ENCODE measurements at regions not wholly inside any gene's neighbourhood (a gene's known extent, or its start where the extent isn't known, plus 50 kb on each side); places are given as distances from the start of the nearest gene placed in this dataset.

- DNase-seq = no peak
Observed at GRCh38 chr7:130881091-130881798, 147.2 kb upstream of the KLF14 start.

- no peak for DNase-seq
Observed at GRCh38 chr7:130881799-130882141, 147.8 kb upstream of the KLF14 start.

- DNase-seq = no peak
Observed at GRCh38 chr7:130882396-130882795, 148.4 kb upstream of the KLF14 start.

- DNase-seq = no peak
Observed at GRCh38 chr7:130883928-130884327, 149.9 kb upstream of the KLF14 start.

GRCh38 chr7:130884437-130885417 lies 150.7 kb upstream of the KLF14 start:
- no peak for DNase-seq

GRCh38 chr7:130886438-130887135 lies 152.6 kb upstream of the KLF14 start:
- DNase-seq = no peak

GRCh38 chr7:130887182-130887956 lies 153.4 kb upstream of the KLF14 start:
- no peak for DNase-seq

- no peak for DNase-seq
Observed at GRCh38 chr7:130887957-130888371, 154.0 kb upstream of the KLF14 start.

GRCh38 chr7:130888468-130888867 lies 154.5 kb upstream of the KLF14 start:
- DNase-seq = no peak

- DNase-seq = no peak
Observed at GRCh38 chr7:130890176-130891020, 156.4 kb upstream of the KLF14 start.

GRCh38 chr7:130891254-130892094 lies 157.5 kb upstream of the KLF14 start:
- no peak for DNase-seq

- no peak for DNase-seq
Observed at GRCh38 chr7:130893441-130893894, 159.5 kb upstream of the KLF14 start.

GRCh38 chr7:130894146-130894908 lies 160.3 kb upstream of the KLF14 start:
- no peak for DNase-seq

- DNase-seq = no peak
Observed at GRCh38 chr7:130894909-130895750, 161.1 kb upstream of the KLF14 start.

GRCh38 chr7:130896051-130896881 lies 162.3 kb upstream of the KLF14 start:
- no peak for DNase-seq

- peak; percentile 39 for DNase-seq
Observed at GRCh38 chr7:130896898-130897514, 163.0 kb upstream of the KLF14 start.
